ENCODE measurements at regions not wholly inside any gene's neighbourhood (a gene's known extent, or its start where the extent isn't known, plus 50 kb on each side); places are given as distances from the start of the nearest gene placed in this dataset.

DNA sequence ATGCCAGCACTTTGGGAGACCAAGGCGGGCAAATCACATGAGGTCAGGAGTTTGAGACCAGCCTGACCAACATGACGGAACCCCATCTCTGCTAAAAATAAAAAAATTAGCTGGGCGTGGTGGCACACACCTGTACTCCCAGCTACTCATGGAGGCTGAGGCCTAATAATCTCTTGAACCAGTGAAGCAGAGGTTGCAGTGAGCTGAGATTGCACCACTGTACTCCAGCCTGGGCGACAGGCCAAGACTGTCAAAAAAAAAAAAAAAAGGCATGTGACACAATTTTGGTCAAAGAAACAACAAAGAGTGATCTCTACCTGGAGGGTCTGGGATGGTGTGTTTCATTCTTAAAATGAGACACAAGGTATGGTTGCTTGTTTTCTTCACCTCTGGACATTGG, 188.2 kb upstream of the HS3ST1 start:
- no peaks in the 10 kb centered on the region for H3K27me3 ChIP-seq (ENCODE audit: insufficient read depth, poor library complexity, severe bottlenecking)
- DNase-seq (ENCODE audit: low spot score) (no peak), ATAC-seq (ENCODE audit: low read depth) (no peak)
- TF ChIP-seq, protein P1, sequence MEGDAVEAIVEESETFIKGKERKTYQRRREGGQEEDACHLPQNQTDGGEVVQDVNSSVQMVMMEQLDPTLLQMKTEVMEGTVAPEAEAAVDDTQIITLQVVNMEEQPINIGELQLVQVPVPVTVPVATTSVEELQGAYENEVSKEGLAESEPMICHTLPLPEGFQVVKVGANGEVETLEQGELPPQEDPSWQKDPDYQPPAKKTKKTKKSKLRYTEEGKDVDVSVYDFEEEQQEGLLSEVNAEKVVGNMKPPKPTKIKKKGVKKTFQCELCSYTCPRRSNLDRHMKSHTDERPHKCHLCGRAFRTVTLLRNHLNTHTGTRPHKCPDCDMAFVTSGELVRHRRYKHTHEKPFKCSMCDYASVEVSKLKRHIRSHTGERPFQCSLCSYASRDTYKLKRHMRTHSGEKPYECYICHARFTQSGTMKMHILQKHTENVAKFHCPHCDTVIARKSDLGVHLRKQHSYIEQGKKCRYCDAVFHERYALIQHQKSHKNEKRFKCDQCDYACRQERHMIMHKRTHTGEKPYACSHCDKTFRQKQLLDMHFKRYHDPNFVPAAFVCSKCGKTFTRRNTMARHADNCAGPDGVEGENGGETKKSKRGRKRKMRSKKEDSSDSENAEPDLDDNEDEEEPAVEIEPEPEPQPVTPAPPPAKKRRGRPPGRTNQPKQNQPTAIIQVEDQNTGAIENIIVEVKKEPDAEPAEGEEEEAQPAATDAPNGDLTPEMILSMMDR (IDR thresholded peaks at IDR 0.05; ENCODE audit: poor library complexity, severe bottlenecking) = no peak
- H3K4me3 ChIP-seq (ENCODE audit: severe bottlenecking) = no peak overlapping the region
- H3K4me1 ChIP-seq (ENCODE audit: insufficient read depth, poor library complexity, severe bottlenecking) = peaks cover 35% of the 10 kb centered on the region
- no peaks in the 10 kb centered on the region for H3K9me3 ChIP-seq (ENCODE audit: severe bottlenecking)
- no peaks in the 10 kb centered on the region for H3K36me3 ChIP-seq (ENCODE audit: low read depth)
- no peak overlapping the region for H3K27ac ChIP-seq (ENCODE audit: poor library complexity, severe bottlenecking)

DNA sequence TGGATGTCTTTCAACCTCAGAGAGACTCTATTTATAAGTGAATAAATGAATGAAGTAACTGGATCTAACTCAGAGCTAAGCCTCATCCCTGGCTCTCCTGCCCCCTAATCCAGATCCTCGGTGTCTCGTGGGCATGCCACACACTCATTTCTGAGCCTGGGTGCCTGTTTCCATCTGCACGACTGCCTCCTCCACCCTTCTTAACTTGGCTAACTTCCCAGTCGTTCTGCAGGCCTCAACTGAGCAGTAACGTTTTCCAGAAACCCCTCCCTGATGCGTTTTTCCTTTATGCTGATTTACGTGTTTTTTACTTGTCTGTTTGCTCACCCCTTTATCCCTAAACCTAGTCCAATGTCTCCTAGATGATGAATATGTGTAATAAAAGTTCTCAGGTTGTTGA, 186.9 kb upstream of the HS3ST1 start:
- Histone ChIP-seq H3K27me3 (ENCODE audit: insufficient read depth, poor library complexity, severe bottlenecking) (no peaks in the 10 kb centered on the region), H3K4me3 (ENCODE audit: severe bottlenecking) (no peak overlapping the region), H3K9me3 (ENCODE audit: severe bottlenecking) (no peaks in the 10 kb centered on the region), H3K4me1 (ENCODE audit: insufficient read depth, poor library complexity, severe bottlenecking) (peaks cover 35% of the 10 kb centered on the region), H3K36me3 (ENCODE audit: low read depth) (no peaks in the 10 kb centered on the region), H3K27ac (ENCODE audit: poor library complexity, severe bottlenecking) (peak overlapping the region; percentile 84)
- ATAC-seq (ENCODE audit: low read depth) (no peak), DNase-seq (ENCODE audit: low spot score) (no peak)
- TF ChIP-seq, protein P1 (IDR thresholded peaks at IDR 0.05; ENCODE audit: poor library complexity, severe bottlenecking) = no peak

DNA sequence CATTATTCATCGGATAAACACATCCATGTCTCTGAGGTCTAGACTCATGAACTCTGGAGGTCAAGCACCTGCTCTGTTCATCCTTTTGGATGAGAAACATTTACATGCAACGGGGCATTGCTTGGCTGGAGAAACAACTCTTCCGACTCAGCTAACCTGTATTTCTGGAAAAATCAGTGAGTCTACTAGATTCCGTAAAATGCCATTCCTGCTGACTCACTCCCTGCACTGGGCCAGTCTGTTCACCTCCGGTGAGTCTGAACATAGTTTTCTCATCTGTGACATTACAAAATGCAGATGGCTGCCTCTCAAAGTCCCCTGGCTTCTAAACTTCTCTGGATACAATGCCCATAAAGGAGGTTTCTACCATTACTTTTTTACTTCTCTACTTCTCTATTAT, 185.7 kb upstream of the HS3ST1 start:
- Histone ChIP-seq H3K27me3 (ENCODE audit: insufficient read depth, poor library complexity, severe bottlenecking) (no peaks in the 10 kb centered on the region), H3K4me3 (ENCODE audit: severe bottlenecking) (no peak overlapping the region), H3K4me1 (ENCODE audit: insufficient read depth, poor library complexity, severe bottlenecking) (peaks cover 35% of the 10 kb centered on the region), H3K9me3 (ENCODE audit: severe bottlenecking) (no peaks in the 10 kb centered on the region), H3K27ac (ENCODE audit: poor library complexity, severe bottlenecking) (peak overlapping the region; percentile 84), H3K36me3 (ENCODE audit: low read depth) (no peaks in the 10 kb centered on the region)
- TF ChIP-seq, protein P1 (IDR thresholded peaks at IDR 0.05; ENCODE audit: poor library complexity, severe bottlenecking) = no peak
- ATAC-seq (ENCODE audit: low read depth) (peak; percentile 99), DNase-seq (ENCODE audit: low spot score) (peak; percentile 73)

DNA sequence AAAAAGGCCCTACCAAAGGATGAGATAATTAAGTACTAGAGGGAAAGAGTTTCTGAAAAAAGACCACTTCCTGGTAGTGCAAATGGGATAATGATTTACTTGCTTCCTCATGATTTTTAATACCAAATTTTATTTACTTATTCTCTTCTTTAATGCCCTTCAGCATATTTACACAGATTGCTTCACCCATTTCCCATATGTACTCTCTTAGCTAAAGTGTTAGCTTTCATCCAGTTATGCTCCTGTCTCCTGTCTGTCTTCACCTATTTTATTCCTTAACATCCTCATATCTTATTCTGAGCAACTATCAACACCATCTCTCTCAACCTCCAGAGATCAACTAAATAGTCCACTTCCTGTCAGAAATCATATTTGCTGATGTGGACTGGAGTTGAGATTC, 183.2 kb upstream of the HS3ST1 start:
- Histone ChIP-seq H3K27me3 (ENCODE audit: insufficient read depth, poor library complexity, severe bottlenecking) (no peaks in the 10 kb centered on the region), H3K4me1 (ENCODE audit: insufficient read depth, poor library complexity, severe bottlenecking) (peaks cover 35% of the 10 kb centered on the region), H3K36me3 (ENCODE audit: low read depth) (no peaks in the 10 kb centered on the region), H3K27ac (ENCODE audit: poor library complexity, severe bottlenecking) (no peak overlapping the region), H3K4me3 (ENCODE audit: severe bottlenecking) (no peak overlapping the region), H3K9me3 (ENCODE audit: severe bottlenecking) (no peaks in the 10 kb centered on the region)
- DNase-seq (ENCODE audit: low spot score) = no peak
- TF ChIP-seq, protein P1 (IDR thresholded peaks at IDR 0.05; ENCODE audit: poor library complexity, severe bottlenecking) = no peak
- ATAC-seq (ENCODE audit: low read depth) = no peak

DNA sequence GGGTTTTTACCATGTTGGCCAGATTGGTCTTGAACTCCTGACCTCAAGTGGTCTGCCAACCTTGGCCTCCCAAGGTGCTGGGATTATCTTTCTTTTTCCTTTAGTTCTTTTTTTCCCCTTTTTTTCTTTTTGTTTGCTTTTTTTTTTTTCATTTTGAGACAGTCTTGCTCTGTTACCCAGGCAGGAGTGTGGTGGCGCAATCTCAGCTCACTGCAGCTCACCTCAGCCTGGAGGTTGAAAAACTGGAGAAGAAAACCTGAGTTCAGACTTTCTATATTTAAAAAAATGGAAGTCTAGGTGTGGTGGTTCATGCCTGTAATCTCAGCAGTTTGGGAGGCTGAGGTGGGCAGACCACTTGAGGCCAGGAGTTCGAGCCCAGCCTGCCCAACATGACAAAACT, 181.1 kb upstream of the HS3ST1 start:
- DNase-seq (ENCODE audit: low spot score) (no peak), ATAC-seq (ENCODE audit: low read depth) (no peak)
- TF ChIP-seq, protein P1 (IDR thresholded peaks at IDR 0.05; ENCODE audit: poor library complexity, severe bottlenecking) = no peak
- H3K4me3 ChIP-seq (ENCODE audit: severe bottlenecking) = no peak overlapping the region
- H3K36me3 ChIP-seq (ENCODE audit: low read depth) = no peaks in the 10 kb centered on the region
- no peaks in the 10 kb centered on the region for H3K9me3 ChIP-seq (ENCODE audit: severe bottlenecking)
- no peak overlapping the region for H3K27ac ChIP-seq (ENCODE audit: poor library complexity, severe bottlenecking)
- H3K4me1 ChIP-seq (ENCODE audit: insufficient read depth, poor library complexity, severe bottlenecking) = peaks cover 26% of the 10 kb centered on the region
- no peaks in the 10 kb centered on the region for H3K27me3 ChIP-seq (ENCODE audit: insufficient read depth, poor library complexity, severe bottlenecking)

All from RWPE2 (cell line).